ENCODE measurements at regions not wholly inside any gene's neighbourhood (a gene's known extent, or its start where the extent isn't known, plus 50 kb on each side); places are given as distances from the start of the nearest gene placed in this dataset.

DNA sequence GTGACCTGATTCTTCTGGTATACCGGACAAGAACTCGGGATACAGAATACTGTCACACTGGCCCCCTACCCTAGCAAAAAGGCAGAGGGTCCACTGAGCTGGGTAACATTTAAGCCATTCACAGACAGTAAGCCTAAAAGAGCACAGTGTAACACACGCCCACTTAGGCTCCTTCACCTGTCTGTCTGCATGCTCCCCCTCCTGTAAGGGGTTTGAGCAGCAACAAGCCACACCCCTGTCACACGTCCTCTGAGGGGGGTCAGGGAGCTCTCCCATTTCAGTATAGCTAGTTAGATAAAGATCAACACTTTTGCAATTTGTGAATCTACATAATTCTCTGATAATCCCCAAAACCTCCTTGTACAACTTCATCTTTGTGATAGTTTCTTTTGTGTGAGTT is 586.3 kb upstream of the LMCD1 start:
- no peak for DNase-seq

GRCh38 chr3:7917443-7918151 is 584.0 kb upstream of the LMCD1 start:
- DNase-seq: no peak

DNA sequence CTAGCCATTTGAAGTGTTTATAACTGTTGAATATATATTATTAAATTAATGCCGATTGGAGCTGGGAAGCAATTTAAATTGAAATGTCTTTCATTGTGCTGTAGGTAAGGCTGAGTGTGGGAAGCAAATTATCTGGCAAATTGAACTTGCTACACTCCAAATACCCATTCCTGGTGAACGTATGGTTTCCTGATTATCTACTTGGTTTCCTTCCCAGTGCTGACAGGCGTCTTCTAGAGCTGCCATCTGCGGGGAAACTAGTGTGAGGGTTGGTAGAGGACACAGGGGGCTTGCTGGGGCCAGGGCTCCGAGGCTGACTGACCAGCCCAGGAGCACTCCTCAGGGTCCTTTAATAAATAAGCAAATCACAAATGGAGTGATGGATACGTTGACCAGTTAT is 581.4 kb upstream of the LMCD1 start:
- no peak for DNase-seq

GRCh38 chr3:7924228-7924627 is 577.4 kb upstream of the LMCD1 start:
- no peak for DNase-seq

- DNase-seq: no peak
Observed at GRCh38 chr3:7927015-7927414, 574.6 kb upstream of the LMCD1 start.

DNA sequence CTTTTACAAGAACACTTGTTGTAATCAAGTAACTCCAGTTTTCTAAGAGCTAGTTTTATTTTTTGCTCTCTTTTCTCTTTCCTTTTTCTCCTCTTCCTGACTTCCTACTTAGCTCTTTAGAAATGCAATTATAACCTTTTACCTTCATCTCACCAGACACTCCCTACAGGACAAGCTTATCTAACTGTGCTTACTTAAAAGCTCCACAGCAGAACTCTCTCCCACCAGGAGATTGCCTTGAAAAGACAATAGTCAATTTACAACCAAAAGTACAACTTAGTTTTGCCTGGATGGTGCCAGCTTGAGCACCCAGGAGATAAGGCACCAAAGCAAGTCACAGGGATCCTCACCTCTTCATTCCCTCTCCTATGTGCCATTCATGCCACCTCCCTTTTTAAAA is 573.8 kb upstream of the LMCD1 start:
- DNase-seq: no peak

- no peak for DNase-seq
Observed at GRCh38 chr3:7929319-7929889, 572.2 kb upstream of the LMCD1 start.

GRCh38 chr3:7934362-7934761 is 567.3 kb upstream of the LMCD1 start:
- DNase-seq: no peak

- DNase-seq: no peak
Observed at GRCh38 chr3:7947930-7948329, 553.7 kb upstream of the LMCD1 start.

GRCh38 chr3:7950890-7951289 is 550.7 kb upstream of the LMCD1 start:
- DNase-seq: no peak

DNA sequence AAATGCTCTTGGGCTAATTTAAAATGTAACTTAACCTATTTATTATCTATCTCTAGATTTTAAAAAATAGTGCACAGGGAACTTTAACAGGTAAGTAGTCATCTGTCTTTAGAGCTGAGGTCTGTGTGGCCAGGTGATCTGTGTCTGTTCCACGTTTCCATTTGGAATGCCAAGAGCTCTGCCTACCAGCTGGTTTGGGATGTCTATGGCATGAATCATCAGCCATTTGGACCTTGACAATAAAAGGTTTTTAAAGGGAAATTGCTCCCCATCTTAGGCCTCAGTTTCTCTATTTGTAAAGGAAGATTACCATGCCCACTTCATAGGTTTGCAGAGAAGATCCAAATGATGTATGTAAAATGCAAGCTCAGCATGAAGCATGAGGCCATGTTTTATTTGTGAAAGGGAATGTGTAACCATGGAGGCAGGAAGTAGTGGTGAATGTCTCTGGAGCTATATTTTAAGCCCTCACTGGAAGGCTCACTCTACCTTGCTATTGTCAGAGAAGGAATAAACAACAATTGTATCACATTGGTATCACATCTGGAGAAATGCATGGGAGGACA is 548.1 kb upstream of the LMCD1 start:
- no peak for DNase-seq

DNA sequence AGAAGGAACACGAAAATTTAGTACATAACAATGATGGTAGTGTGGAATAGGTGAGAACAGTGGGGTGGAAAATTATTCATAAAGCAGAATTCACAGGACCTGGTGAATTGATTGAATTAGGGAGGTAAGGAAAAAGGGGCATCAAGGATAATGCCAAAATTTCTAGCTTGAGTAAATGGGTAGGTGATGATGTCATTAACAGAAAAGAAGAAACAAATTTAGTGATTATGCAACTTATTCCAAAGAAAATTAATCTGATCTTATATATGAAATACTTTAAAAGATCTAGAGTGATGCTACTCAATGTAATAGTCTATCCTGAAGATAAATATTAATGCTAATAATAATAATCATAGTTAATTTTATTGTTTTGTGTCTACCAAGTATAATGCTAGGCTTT is 544.6 kb upstream of the LMCD1 start:
- DNase-seq: no peak

DNA sequence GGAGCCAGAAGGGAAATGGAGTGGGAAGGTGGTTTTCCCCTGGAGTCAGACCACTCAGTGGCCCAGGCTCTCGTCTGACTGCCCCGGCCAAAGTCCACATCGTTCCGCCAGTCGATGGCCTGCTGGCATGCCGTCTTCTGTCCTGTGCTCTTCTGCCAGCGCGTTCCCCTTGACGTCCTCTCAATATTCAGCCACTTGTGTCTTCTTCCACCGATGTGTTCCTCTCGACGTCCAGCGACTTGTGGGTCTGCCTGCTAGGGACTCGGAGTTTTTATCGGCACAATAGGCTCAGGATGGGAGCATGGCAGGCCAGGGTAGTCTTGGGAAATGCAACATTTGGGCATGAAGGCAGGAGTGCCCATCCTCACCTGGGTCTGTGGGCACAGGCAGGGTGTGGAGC is 542.5 kb upstream of the LMCD1 start:
- DNase-seq: no peak

- DNase-seq: no peak
Observed at GRCh38 chr3:7960601-7961000, 541.0 kb upstream of the LMCD1 start.

- no peak for DNase-seq
Observed at GRCh38 chr3:7962301-7962700, 539.3 kb upstream of the LMCD1 start.

DNA sequence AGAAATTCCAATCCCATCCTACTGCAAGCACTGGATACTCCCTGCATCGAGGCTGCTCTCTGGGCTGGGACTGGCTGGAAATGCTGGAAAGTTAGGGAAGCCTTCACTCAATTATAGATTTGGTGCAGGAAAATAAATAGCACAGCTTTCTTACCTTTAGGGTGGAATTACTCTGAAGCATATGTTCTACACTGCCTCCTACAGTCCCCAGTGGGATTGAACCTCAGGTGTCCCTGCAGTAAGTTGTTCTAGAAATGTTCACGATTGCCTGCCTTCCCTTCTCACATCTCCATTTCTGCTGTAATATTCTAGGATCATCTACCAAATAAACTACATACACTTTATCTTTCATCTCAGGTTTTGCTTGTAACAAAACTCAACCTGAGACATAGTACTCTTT is 536.7 kb upstream of the LMCD1 start:
- no peak for DNase-seq

DNA sequence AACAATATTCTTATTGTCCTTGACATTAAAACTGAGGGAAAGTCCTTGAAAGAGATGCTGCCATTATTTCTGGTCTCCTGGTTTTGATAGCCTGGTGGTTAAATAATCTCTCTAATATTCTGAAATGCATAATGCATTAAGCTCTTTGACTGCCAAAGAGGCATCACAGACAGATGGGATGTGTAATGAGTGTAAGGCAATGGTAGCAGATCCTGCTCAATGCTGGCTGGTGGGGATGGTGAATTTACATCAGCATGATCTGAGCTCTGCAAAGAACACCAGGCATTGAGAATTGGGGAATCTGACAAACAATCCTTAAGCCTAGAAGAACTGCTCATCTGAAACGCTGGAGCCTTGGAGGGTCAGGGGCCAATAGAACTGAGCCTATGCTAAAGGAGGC is 528.6 kb upstream of the LMCD1 start:
- DNase-seq: no peak

GRCh38 chr3:7977245-7978086 is 524.2 kb upstream of the LMCD1 start:
- DNase-seq: no peak

- no peak for DNase-seq
Observed at GRCh38 chr3:7978087-7978422, 523.6 kb upstream of the LMCD1 start.

DNA sequence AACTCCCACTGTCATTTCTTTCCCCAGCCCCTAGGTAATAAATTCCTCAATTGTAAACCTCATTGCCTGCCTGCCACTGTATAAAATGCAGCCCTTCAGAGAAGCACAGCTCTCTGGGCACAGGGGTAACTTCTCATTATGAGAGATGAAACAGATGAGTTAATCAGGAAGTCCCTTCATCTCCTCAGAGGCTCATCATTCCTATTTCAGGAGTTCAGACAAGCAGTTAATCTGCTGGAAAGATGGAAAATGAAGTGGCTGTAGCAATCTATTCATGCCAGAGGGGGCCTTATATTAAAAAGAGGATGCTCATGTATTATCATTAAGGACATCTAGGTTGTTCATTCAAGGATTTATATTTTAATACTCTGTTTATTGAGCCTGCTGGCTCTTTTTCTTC is 519.5 kb upstream of the LMCD1 start:
- DNase-seq: no peak

DNA sequence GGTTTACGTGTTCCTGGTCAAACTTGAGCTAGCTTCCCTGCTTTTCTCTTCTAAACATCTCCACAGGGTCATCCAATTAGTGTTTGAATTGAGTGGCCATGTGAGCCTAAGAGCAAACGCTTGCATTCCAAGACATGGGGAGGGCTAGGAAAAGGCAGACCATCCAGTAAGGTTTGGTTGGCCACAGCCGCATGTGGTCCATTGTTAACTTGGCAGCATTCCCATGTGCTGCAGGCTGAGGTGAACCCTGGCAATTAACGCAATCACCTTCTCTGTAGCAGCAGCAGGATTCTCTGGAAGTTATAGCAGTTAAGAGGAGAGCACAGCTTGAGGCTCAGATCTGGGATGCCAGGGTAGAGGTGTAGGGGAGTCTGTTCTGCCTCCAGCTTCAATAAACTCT is 502.2 kb upstream of the LMCD1 start:
- no peak for DNase-seq

- no peak for DNase-seq
Observed at GRCh38 chr3:8001307-8001706, 500.3 kb upstream of the LMCD1 start.

- no peak for DNase-seq
Observed at GRCh38 chr3:8001712-8002111, 499.9 kb upstream of the LMCD1 start.

- DNase-seq: no peak
Observed at GRCh38 chr3:8011902-8012301, 489.7 kb upstream of the LMCD1 start.

Data from suppressor macrophage treated with lipopolysaccharide for 4 hours (primary cell).